GM10266 (cell line): ENCODE measurements at regions not wholly inside any gene's neighbourhood (a gene's known extent, or its start where the extent isn't known, plus 50 kb on each side); places are given as distances from the start of the nearest gene placed in this dataset.

Experiments
- DNase-seq: peaks from one replicate; pipeline ENCODE4 v3.0.0; 2012; ENCODE audit errors: extremely low spot score
- TF ChIP-seq, protein P1 (sequence below): IDR thresholded peaks from 2 replicates; pipeline ENCODE4 v1.5.1; 2012; ENCODE audit warnings: mild to moderate bottlenecking, low read depth; ENCODE audit not compliant: control insufficient read depth, insufficient read depth; ENCODE audit errors: missing control alignments

DNA sequence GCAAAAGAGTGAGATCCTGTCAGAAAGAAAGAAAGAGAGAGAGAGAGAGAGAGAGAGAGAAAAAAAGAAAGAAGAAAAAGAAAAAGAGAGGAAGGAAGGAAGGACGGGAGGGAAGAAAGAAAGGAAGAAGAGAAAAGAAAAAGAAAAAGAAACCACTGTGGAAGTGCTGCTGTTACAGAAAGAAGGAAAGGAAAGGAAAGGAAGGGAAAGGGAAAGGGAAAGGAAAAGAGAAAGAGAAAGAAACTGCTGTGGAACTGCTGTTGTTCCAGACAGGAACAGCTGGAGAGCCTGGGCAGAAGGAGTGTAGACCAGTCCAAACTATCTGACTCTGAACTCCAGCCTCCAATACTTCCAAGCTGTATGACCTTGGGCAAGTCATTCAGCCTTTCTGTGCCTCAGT, 220.7 kb upstream of the WWC1 start:
- TF ChIP-seq, protein P1, sequence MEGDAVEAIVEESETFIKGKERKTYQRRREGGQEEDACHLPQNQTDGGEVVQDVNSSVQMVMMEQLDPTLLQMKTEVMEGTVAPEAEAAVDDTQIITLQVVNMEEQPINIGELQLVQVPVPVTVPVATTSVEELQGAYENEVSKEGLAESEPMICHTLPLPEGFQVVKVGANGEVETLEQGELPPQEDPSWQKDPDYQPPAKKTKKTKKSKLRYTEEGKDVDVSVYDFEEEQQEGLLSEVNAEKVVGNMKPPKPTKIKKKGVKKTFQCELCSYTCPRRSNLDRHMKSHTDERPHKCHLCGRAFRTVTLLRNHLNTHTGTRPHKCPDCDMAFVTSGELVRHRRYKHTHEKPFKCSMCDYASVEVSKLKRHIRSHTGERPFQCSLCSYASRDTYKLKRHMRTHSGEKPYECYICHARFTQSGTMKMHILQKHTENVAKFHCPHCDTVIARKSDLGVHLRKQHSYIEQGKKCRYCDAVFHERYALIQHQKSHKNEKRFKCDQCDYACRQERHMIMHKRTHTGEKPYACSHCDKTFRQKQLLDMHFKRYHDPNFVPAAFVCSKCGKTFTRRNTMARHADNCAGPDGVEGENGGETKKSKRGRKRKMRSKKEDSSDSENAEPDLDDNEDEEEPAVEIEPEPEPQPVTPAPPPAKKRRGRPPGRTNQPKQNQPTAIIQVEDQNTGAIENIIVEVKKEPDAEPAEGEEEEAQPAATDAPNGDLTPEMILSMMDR: no peak
- DNase-seq: no peak

DNA sequence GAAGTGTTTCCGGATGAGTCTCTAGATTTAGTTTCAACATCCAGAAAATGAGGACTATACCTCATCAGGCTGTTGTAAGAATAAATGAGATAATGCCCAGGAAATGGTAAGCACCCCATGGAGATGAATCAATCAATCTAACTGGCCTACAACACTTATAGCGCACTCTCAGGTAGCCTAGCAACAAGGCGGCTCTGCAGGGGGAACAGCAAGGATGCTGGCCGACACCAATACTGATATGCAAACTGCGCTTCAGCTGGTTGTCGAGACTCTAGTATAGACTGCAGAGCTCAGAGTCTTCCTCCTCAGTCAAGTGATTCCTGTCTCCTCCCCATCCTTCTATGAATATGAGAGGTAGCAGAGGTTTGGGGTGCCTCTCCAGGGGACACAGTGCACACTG, 218.8 kb upstream of the WWC1 start:
- no peak for DNase-seq
- TF ChIP-seq, protein P1: no peak

DNA sequence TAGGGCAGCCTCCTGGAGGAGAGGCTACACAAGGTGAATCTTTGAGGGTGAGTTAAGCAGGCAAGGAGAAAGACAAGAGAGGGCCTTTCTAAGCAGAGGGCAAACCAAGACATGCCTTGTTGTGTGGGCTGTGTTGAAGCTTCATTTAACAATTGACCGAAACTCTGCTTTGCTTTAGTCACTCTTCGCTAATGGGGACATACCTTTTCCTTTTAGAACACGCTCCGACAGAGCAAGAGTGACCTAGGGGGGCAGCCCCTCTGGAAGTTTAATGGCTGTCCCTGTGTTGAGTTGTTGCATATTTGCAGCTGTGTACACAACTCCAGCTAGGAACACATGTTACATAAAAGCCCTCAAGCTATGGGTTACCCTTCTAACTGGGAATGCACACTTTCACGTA, 218.1 kb upstream of the WWC1 start:
- no peak for DNase-seq
- TF ChIP-seq, protein P1: no peak

DNA sequence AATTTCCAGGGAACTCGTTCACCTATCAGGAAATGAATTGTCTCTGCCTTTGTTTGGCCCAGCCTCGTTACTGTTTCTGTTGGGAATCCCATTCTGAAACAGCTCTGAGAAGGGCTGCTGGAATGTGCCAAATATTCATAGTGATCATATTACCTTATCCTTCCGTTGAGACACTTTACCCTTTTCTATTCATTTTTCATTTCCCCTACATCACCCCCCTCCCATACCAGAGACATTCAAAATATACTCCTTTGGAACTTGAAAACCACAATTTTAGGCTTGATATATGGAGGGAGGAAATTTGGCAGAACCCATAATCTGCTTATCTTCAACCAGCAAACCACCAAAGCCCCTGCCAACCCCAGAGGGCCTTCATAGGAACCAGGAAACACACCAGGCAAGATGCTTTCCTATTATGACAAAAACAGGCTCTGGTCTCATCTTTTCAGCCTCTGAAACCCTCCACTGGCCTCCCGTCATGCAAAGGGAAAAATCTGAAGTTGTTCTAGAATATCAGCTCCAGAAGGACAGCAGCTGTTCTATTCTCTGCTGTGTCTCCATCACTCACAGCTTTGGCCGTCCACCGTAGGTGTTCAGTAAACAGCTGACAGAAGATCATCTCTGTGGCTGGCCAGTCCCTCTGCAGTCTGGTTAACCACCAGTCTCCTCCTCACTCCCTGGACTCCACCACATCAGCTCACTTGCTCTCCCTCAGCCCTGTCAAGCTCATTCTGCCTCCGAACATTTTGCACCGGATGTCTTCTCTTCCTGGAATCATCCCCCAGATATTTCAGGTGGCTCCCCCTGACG, 217.2 kb upstream of the WWC1 start:
- TF ChIP-seq, protein P1: no peak
- DNase-seq: no peak

DNA sequence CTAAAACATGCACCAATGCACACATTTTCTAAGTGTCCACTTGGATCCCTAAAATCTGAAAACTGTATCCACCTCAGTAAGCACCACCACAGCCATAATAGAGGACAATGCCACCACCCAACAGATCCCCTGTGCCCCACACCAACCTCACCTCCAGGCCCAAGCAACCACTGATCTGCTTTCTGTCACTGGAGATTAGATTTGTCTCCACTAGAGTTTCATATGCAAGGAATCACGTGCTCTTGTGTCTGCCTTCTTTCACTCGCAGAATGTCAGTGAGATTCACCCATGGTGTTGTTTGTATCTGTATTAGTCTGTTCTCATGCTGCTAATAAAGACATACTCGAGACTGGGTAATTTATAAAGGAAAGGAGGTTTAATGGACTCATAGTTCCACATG, 216.1 kb upstream of the WWC1 start:
- DNase-seq: no peak
- TF ChIP-seq, protein P1: no peak

DNA sequence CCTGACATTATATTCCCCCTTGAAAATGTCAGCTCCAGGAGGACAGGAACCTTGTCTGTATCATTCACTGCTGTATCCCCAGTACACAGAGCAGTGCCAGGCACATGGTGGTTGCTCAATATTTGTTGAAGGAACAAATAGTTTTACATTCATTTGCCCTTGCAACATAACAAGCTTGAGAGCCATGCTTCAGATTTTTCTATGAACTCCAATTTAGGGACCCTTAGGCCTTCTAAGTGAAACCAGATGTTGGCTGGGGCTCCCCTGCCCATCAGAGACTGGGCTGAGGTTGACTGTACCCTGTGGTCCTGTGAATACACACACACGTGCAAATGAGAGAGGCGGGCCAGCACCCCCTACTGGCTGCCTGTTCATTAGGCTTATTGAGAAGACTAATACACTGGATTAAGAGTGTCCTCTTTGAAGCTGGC, 214.9 kb upstream of the WWC1 start:
- TF ChIP-seq, protein P1: peak; percentile 27
- peak; percentile 9 for DNase-seq

DNA sequence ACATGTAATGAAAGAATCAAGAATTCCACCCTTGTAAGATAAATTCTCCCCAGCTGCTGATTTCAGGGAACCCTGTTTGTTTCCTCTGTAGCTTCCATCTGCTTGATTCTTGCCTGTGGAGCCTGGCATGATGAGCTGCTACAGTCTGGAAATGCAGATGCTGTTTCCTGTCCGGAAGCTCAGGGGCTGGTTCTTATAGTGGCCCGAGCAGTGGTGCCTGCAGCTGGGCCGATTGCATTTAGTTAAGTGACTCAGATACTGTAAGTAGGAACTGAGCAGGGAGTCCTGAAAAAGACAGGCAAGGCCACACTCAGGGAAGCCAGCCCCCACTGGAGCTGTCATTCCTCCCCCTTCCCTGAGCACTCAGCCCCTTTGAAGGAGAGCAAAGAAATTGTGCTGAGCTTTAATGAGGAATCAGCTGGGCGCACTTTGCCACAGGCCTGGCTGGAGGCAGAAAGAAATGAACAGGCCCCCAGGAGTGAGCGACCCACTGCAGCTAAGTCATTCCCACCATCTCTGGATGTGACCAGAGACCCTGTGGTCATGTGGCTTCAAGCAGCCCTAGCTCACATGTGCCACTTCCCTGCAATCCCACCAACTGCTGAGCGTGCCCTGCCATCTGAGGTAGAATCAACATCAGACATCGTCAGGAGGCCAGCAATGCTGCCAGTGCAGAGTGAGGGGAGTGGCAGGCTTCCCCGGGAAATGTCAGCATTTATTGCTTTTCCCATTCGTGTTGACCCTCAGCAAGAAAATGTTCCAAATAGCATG, 206.0 kb upstream of the WWC1 start:
- DNase-seq: no peak
- TF ChIP-seq, protein P1: no peak
